Activated CD8-positive, alpha-beta memory T cell treated with anti-CD3 and anti-CD28 coated beads, Interleukin-2, amount 10 ng/mL, durations not matched to agents 7 days and 5 days (primary cell): ENCODE measurements at regions not wholly inside any gene's neighbourhood (a gene's known extent, or its start where the extent isn't known, plus 50 kb on each side); places are given as distances from the start of the nearest gene placed in this dataset.

Experiments used
- ATAC-seq: fragments of 150-1000 bp; cut with Tn5 transposase; one replicate; pipeline ENCODE4 v1.10.0; 2021; ENCODE audit warnings: moderate library complexity
- CTCF ChIA-PET: fragments of 350-600 bp; sonication (Branson Sonifier 250); formaldehyde crosslinking; loops from one replicate; lab custom pipeline; 2021; ENCODE audit warnings: antibody characterized with exemption; lab: Charles Lee
- DNase-seq: peaks from one replicate; pipeline ENCODE4 v3.0.0-alpha.2; 2020
- H3K27ac Mint-ChIP-seq: one replicate; pipeline ENCODE4 v1.8.0; 2021; ENCODE audit warnings: mild to moderate bottlenecking, mixed read lengths
- H3K27me3 Mint-ChIP-seq: one replicate; pipeline ENCODE4 v1.8.0; 2021; ENCODE audit warnings: mixed read lengths
- H3K36me3 Mint-ChIP-seq: one replicate; pipeline ENCODE4 v1.8.0; 2021; ENCODE audit warnings: mild to moderate bottlenecking, mixed read lengths
- H3K4me1 Mint-ChIP-seq: one replicate; pipeline ENCODE4 v1.8.0; 2021; ENCODE audit warnings: mixed read lengths
- H3K4me3 Mint-ChIP-seq: one replicate; pipeline ENCODE4 v1.8.0; 2021; ENCODE audit warnings: mild to moderate bottlenecking, moderate library complexity, mixed read lengths
- H3K9me3 Mint-ChIP-seq: one replicate; pipeline ENCODE4 v1.8.0; 2022; ENCODE audit warnings: low read depth, mixed read lengths

DNA sequence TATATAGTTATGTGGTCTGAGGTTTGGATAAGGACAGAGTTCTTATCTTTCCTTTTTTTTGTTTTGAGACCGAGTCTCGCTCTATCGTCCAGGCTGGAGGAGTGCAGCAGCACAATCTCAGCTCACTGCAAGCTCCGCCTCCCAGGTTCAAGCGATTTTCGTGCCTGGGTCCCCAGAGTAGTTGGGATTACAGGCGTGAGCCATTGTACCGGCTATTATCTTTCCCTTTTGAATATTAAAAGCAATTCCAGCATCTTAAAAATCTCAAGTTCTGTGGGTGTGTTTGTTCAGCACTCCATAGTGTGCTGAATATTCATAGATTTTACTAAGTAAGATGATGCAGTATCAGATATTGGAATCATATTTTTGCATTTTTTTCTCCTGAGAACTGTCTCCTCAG is 404.4 kb upstream of the RGS6 start:
- Mint-ChIP-seq H3K36me3 (peaks cover 30% of the 10 kb centered on the region), H3K27ac (no peak overlapping the region), H3K4me3 (no peak overlapping the region), H3K4me1 (peaks cover 18% of the 10 kb centered on the region), H3K9me3 (no peaks in the 10 kb centered on the region), H3K27me3 (no peaks in the 10 kb centered on the region)
- ATAC-seq (no peak), DNase-seq (no peak)
- CTCF ChIA-PET, result no interaction called here

GRCh38 chr14:71529848-71530247 is 402.4 kb upstream of the RGS6 start:
- ATAC-seq (no peak), DNase-seq (no peak)
- no peaks in the 10 kb centered on the region for H3K27me3 Mint-ChIP-seq
- peaks cover under 1% of the 10 kb centered on the region for H3K4me1 Mint-ChIP-seq
- H3K9me3 Mint-ChIP-seq, result no peaks in the 10 kb centered on the region
- no peak overlapping the region for H3K27ac Mint-ChIP-seq
- peaks cover 31% of the 10 kb centered on the region for H3K36me3 Mint-ChIP-seq
- H3K4me3 Mint-ChIP-seq, result no peak overlapping the region
- CTCF ChIA-PET, result no interaction called here

DNA sequence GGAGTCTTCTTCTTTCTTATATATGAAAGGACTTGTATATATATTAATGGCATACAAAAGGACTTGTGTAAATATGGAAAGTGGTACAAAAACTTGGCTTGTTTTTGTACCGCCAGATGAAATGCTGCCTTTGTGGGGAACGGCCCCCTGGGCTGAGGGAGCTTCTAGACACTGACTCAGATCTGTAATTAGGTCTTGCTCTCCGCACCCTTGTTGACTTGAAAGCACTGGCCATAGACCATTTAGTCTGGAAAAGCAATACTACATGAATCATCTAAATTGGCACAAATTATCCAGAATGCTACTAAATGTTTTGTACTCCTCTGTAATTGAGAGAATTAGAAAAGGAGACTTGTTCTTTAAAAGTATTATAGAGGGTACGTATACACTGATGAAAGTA is 399.9 kb upstream of the RGS6 start:
- Mint-ChIP-seq H3K9me3 (no peaks in the 10 kb centered on the region), H3K27me3 (no peaks in the 10 kb centered on the region), H3K27ac (no peak overlapping the region), H3K4me3 (no peak overlapping the region), H3K4me1 (no peaks in the 10 kb centered on the region), H3K36me3 (peaks cover 23% of the 10 kb centered on the region)
- ATAC-seq (no peak), DNase-seq (no peak)
- CTCF ChIA-PET, result no interaction called here

GRCh38 chr14:71532790-71533189 is 399.4 kb upstream of the RGS6 start:
- H3K27me3 Mint-ChIP-seq, result no peaks in the 10 kb centered on the region
- CTCF ChIA-PET, result no interaction called here
- DNase-seq (no peak), ATAC-seq (no peak)
- H3K4me1 Mint-ChIP-seq, result no peaks in the 10 kb centered on the region
- no peak overlapping the region for H3K4me3 Mint-ChIP-seq
- no peaks in the 10 kb centered on the region for H3K9me3 Mint-ChIP-seq
- no peak overlapping the region for H3K27ac Mint-ChIP-seq
- peaks cover 23% of the 10 kb centered on the region for H3K36me3 Mint-ChIP-seq

GRCh38 chr14:71533390-71533789 is 398.8 kb upstream of the RGS6 start:
- Mint-ChIP-seq H3K36me3 (peaks cover 23% of the 10 kb centered on the region), H3K4me1 (no peaks in the 10 kb centered on the region), H3K9me3 (no peaks in the 10 kb centered on the region), H3K4me3 (no peak overlapping the region), H3K27me3 (no peaks in the 10 kb centered on the region), H3K27ac (no peak overlapping the region)
- no peak for DNase-seq
- CTCF ChIA-PET, result no interaction called here
- no peak for ATAC-seq

- ATAC-seq, result no peak
- CTCF ChIA-PET, result no interaction called here
- peaks cover 23% of the 10 kb centered on the region for H3K36me3 Mint-ChIP-seq
- H3K27me3 Mint-ChIP-seq, result no peaks in the 10 kb centered on the region
- H3K9me3 Mint-ChIP-seq, result no peaks in the 10 kb centered on the region
- no peak overlapping the region for H3K4me3 Mint-ChIP-seq
- no peak overlapping the region for H3K27ac Mint-ChIP-seq
- no peak for DNase-seq
- H3K4me1 Mint-ChIP-seq, result no peaks in the 10 kb centered on the region
Measured at GRCh38 chr14:71533800-71534199, 398.4 kb upstream of the RGS6 start.

GRCh38 chr14:71534506-71534905 is 397.7 kb upstream of the RGS6 start:
- no peaks in the 10 kb centered on the region for H3K27me3 Mint-ChIP-seq

DNA sequence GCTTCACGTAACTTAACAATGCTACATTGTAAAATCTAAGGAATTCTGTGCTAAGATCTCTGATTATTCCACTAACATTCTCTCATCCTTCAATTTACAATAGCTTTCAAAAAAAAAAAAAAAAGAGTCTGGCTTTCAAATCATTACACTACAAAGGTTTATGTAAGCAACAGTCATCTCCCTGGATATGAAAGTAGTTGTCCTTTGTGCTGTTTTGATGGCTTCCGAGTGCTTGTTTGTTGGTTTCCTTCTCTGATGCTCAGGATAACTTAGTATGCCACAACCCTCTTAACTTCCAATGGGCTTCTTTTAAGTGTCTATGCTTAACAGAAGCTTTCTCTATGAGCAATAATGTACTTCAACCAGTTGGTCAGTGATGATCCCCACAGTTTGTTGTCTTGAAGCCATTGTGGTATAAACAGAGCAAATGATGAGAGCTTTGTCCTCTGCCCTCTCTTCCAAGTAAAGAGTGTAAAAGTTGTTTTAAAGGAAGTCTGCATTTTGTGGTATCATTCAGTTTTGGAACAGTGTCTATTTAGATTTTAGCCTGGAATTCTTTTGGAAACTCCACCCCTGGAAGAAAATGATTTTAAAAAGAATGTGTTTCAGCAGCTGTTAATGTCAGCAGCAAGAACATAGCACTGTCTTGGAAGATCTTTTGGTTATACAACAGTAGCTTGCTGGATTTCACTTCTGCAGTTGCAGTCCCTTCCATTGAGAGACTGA is 396.1 kb upstream of the RGS6 start:
- no peaks in the 10 kb centered on the region for H3K4me1 Mint-ChIP-seq
- no peak for DNase-seq
- peaks cover 14% of the 10 kb centered on the region for H3K36me3 Mint-ChIP-seq
- H3K27ac Mint-ChIP-seq, result no peak overlapping the region
- no peaks in the 10 kb centered on the region for H3K27me3 Mint-ChIP-seq
- ATAC-seq, result no peak
- H3K4me3 Mint-ChIP-seq, result no peak overlapping the region
- CTCF ChIA-PET, result interaction anchor here (1.3 kb wide), 1 partner anchor 7 kb away, joined by 3 read pairs; no protein-coding TSS in a partner anchor
- H3K9me3 Mint-ChIP-seq, result no peaks in the 10 kb centered on the region

More at GRCh38 chr14:71534506-71534905, 397.7 kb upstream of the RGS6 start:
- Mint-ChIP-seq H3K27ac (no peak overlapping the region), H3K36me3 (peaks cover 23% of the 10 kb centered on the region), H3K4me1 (no peaks in the 10 kb centered on the region), H3K4me3 (no peak overlapping the region), H3K9me3 (no peaks in the 10 kb centered on the region)
- CTCF ChIA-PET, result no interaction called here
- ATAC-seq (no peak), DNase-seq (no peak)

GRCh38 chr14:71536927-71537772 is 395.1 kb upstream of the RGS6 start:
- peaks cover 9% of the 10 kb centered on the region for H3K36me3 Mint-ChIP-seq
- ATAC-seq (no peak), DNase-seq (no peak)
- no peak overlapping the region for H3K27ac Mint-ChIP-seq
- no peak overlapping the region for H3K4me3 Mint-ChIP-seq
- CTCF ChIA-PET, result interaction anchor here (1.3 kb wide), 1 partner anchor 8 kb away, joined by 3 read pairs; no protein-coding TSS in a partner anchor
- no peaks in the 10 kb centered on the region for H3K9me3 Mint-ChIP-seq
- H3K27me3 Mint-ChIP-seq, result no peaks in the 10 kb centered on the region
- H3K4me1 Mint-ChIP-seq, result peaks cover 1% of the 10 kb centered on the region

DNA sequence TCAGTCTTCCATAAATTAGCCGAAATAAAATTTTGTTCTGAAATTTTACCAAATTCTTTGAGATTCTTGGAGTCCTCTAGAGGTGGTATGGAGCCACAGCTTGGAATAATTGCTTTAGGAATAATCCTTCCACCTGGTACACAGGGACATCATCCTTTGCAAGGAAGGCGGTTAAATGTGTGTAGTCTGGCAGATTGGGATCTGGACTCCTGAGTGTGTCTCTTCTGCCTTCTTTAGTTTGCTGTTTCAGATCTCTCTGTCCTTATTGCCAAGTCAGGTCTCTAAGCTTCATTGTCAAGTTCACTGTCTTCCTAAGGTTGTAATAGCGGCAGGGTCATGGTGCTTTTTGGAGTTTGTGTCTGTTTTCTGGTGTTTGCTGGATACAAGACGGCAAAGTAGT is 393.9 kb upstream of the RGS6 start:
- H3K4me1 Mint-ChIP-seq, result peaks cover 8% of the 10 kb centered on the region
- H3K27me3 Mint-ChIP-seq, result no peaks in the 10 kb centered on the region
- H3K4me3 Mint-ChIP-seq, result no peak overlapping the region
- no peak overlapping the region for H3K27ac Mint-ChIP-seq
- CTCF ChIA-PET, result no interaction called here
- H3K9me3 Mint-ChIP-seq, result no peaks in the 10 kb centered on the region
- ATAC-seq, result no peak
- peaks cover 6% of the 10 kb centered on the region for H3K36me3 Mint-ChIP-seq
- no peak for DNase-seq

- ATAC-seq, result no peak
- Mint-ChIP-seq H3K4me3 (no peak overlapping the region), H3K36me3 (peaks cover 2% of the 10 kb centered on the region), H3K27me3 (no peaks in the 10 kb centered on the region), H3K4me1 (peaks cover 8% of the 10 kb centered on the region), H3K27ac (no peak overlapping the region), H3K9me3 (no peaks in the 10 kb centered on the region)
- DNase-seq, result no peak
- CTCF ChIA-PET, result interaction anchor here (1.1 kb wide), 1 partner anchor 16 kb away, joined by 5 read pairs; no protein-coding TSS in a partner anchor
Measured at GRCh38 chr14:71538938-71539649, 393.1 kb upstream of the RGS6 start.

DNA sequence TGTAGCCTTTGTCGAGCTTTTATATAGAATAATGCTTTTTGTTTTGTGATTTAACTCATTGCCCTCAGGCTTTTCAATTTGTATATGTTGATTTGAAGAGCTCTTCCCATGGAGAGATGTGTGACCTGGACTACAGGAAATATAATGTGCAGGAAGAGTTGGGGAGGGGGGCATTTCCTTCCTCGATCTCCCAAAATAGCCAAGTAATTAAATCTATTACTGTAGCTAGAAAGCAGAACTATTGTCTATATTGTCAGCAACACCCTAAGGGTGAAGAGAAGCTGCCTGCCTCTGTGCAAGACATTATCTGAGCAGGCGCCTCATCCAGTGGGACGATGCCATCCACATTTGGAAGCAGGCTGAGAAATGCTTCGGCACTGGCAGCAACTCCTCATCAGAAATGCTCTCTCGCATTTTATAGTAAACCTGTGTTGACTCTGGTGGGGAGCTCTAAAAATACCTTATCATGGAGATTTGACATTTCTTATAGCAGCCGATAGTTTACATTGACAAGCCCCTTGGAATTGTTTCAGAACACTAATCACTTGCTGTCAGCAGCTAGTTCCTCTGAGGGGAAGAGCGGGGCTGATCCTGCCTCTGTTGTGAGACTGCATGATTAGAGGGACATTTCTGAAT is 392.5 kb upstream of the RGS6 start:
- Mint-ChIP-seq H3K4me1 (peaks cover 8% of the 10 kb centered on the region), H3K27ac (no peak overlapping the region), H3K4me3 (no peak overlapping the region), H3K9me3 (no peaks in the 10 kb centered on the region), H3K36me3 (no peaks in the 10 kb centered on the region), H3K27me3 (no peaks in the 10 kb centered on the region)
- no peak for DNase-seq
- ATAC-seq, result no peak
- CTCF ChIA-PET, result interaction anchor here (1.1 kb wide), 1 partner anchor 15 kb away, joined by 5 read pairs; no protein-coding TSS in a partner anchor

DNA sequence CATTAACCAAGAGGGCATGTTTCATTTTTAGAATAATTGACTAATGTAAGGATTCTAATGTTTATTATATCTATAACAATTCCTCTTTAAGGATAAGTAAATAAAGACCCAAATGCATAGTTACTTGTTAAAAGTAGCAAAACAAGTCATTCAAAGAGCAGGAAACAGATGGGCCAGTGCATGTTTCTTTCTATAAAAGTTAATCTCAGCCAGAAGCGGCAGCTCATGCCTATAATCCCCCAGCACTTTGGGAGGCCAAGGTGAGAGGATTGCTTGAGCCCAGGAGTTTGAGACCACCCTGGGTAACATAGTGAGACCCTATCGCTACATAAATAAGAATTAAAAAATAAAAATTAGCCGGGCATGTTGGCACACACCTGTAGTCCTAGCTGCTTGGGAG is 391.0 kb upstream of the RGS6 start:
- Mint-ChIP-seq H3K4me1 (peaks cover 8% of the 10 kb centered on the region), H3K4me3 (no peak overlapping the region), H3K9me3 (no peaks in the 10 kb centered on the region), H3K36me3 (no peaks in the 10 kb centered on the region), H3K27me3 (no peaks in the 10 kb centered on the region), H3K27ac (no peak overlapping the region)
- ATAC-seq, result no peak
- CTCF ChIA-PET, result interaction anchor here (1.2 kb wide), 1 partner anchor 46 kb away, joined by 3 read pairs; no protein-coding TSS in a partner anchor
- DNase-seq, result no peak
